H1 (cell line): ENCODE measurements at regions not wholly inside any gene's neighbourhood (a gene's known extent, or its start where the extent isn't known, plus 50 kb on each side); places are given as distances from the start of the nearest gene placed in this dataset.

ENCODE experiments used
- CTCF ChIA-PET: fragments of 300-600 bp; sonication (Branson Sonifier 250); formaldehyde crosslinking; loops from one replicate; lab custom pipeline; 2021; ENCODE audit not compliant: partially characterized antibody; lab: Charles Lee
- POLR2A ChIA-PET: fragments of 300-600 bp; sonication (Branson Sonifier 250); formaldehyde crosslinking; loops from one replicate; lab custom pipeline; 2021; ENCODE audit warnings: inconsistent platforms; ENCODE audit not compliant: partially characterized antibody; lab: Charles Lee
- DNase-seq, 2 experiments: peaks; one replicate each; pipeline versions ENCODE4 v3.0.0 to v3.0.0-alpha.2; 2010 to 2022; ENCODE audit warnings: low spot score in 2 of 2, low read depth in 1 of 2, mixed read lengths in 1 of 2
- FAIRE-seq: peaks from 2 replicates; lab custom pipeline; 2011; peaks lifted over from hg19 to GRCh38; lab: Jason Lieb, UNC
- H2AFZ ChIP-seq: 2 replicates; pipeline ENCODE4 v1.8.1; 2012; ENCODE audit warnings: low read length, inconsistent platforms
- H2AK5ac ChIP-seq: 2 replicates; pipeline ENCODE4 v1.6.1; 2013; ENCODE audit warnings: low read depth, low read length
- H2BK120ac ChIP-seq: replicated peaks from 2 replicates; pipeline ENCODE3; 2013; ENCODE audit warnings: low read depth, low read length, inconsistent platforms
- H2BK12ac ChIP-seq: 2 replicates; pipeline ENCODE4 v1.6.1; 2013; ENCODE audit warnings: low read depth, low read length
- H2BK15ac ChIP-seq: 2 replicates; pipeline ENCODE4 v1.6.1; 2013; ENCODE audit warnings: low read length
- H2BK20ac ChIP-seq: 2 replicates; pipeline ENCODE4 v1.6.1; 2013; ENCODE audit warnings: low read length
- H2BK5ac ChIP-seq: 2 replicates; pipeline ENCODE4 v1.6.1; 2013; ENCODE audit warnings: low read depth, low read length
- H3K14ac ChIP-seq: 2 replicates; pipeline ENCODE4 v1.6.1; 2013; ENCODE audit warnings: inconsistent platforms; ENCODE audit not compliant: insufficient read length
- H3K18ac ChIP-seq: 2 replicates; pipeline ENCODE4 v1.6.1; 2013; ENCODE audit warnings: low read length; ENCODE audit errors: extremely low read depth
- H3K23ac ChIP-seq: 2 replicates; pipeline ENCODE4 v1.6.1; 2013; ENCODE audit warnings: inconsistent platforms; ENCODE audit not compliant: insufficient read length
- H3K23me2 ChIP-seq: 2 replicates; pipeline ENCODE4 v1.6.1; 2013; ENCODE audit warnings: low read depth, low read length
- H3K27ac ChIP-seq: 2 replicates; pipeline ENCODE4 v1.6.1; 2011; ENCODE audit warnings: low read depth, low read length, inconsistent platforms
- H3K27me3 ChIP-seq, 4 experiments: replicated peaks in 1 of 4; 1 replicate in 1 of 4; 2 replicates in 3 of 4; pipeline versions ENCODE4 v1.6.1 to v1.8.1; 2011 to 2013; ENCODE audit warnings: low read length in 3 of 4, mild to moderate bottlenecking in 3 of 4, inconsistent platforms in 2 of 4, mixed read lengths in 2 of 4, moderate library complexity in 1 of 4; ENCODE audit not compliant: control insufficient read depth in 3 of 4, insufficient read depth in 3 of 4; ENCODE audit errors: extremely low read depth in 1 of 4
- H3K36me3 ChIP-seq, 4 experiments: 2 replicates each; pipeline versions ENCODE4 v1.6.1 to v1.8.1; 2011 to 2013; ENCODE audit warnings: mild to moderate bottlenecking in 4 of 4, low read length in 3 of 4, moderate library complexity in 2 of 4, control low read depth in 1 of 4, inconsistent platforms in 1 of 4; ENCODE audit not compliant: insufficient read depth in 4 of 4, control insufficient read depth in 2 of 4
- H3K4ac ChIP-seq: replicated peaks from 2 replicates; pipeline ENCODE3; 2013; ENCODE audit warnings: low read length, low read depth, mixed read lengths, inconsistent platforms; ENCODE audit not compliant: insufficient read length
- H3K4me1 ChIP-seq, 4 experiments: replicated peaks in 1 of 4; 1 replicate in 1 of 4; 2 replicates in 3 of 4; pipeline versions ENCODE4 v1.6.1 to v1.8.1; 2011 to 2013; ENCODE audit warnings: low read length in 3 of 4, inconsistent platforms in 2 of 4, mixed read lengths in 1 of 4; ENCODE audit not compliant: insufficient read depth in 4 of 4, control insufficient read depth in 3 of 4
- H3K4me2 ChIP-seq, 2 experiments: 2 replicates each; pipeline versions ENCODE4 v1.6.1 to v1.8.1; 2011 to 2013; ENCODE audit warnings: low read depth in 2 of 2, low read length in 2 of 2, control low read depth in 1 of 2, inconsistent platforms in 1 of 2, mild to moderate bottlenecking in 1 of 2; ENCODE audit not compliant: insufficient read depth in 1 of 2
- H3K4me3 ChIP-seq, 4 experiments: fragments of 200-600, 300-600 bp in 1 of 4; sonication (generic), shearing (Covaris generic), sonication (Bioruptor Twin) in 1 of 4; 2 replicates each; pipeline versions ENCODE4 v1.5.1 to v1.8.1; 2011 to 2016; ENCODE audit warnings: low read length in 4 of 4, low read depth in 3 of 4, control low read depth in 2 of 4, inconsistent platforms in 2 of 4, mild to moderate bottlenecking in 2 of 4, mixed read lengths in 1 of 4, moderate library complexity in 1 of 4; ENCODE audit not compliant: insufficient read depth in 2 of 4; ENCODE audit errors: extremely low read depth in 1 of 4
- H3K56ac ChIP-seq: replicated peaks from 2 replicates; pipeline ENCODE3; 2013; ENCODE audit warnings: low read depth, mild to moderate bottlenecking, mixed read lengths, low read length, inconsistent platforms; ENCODE audit not compliant: insufficient read length
- H3K79me1 ChIP-seq: 2 replicates; pipeline ENCODE4 v1.6.1; 2013; ENCODE audit warnings: low read depth, low read length, control low read depth
- H3K79me2 ChIP-seq, 2 experiments: 2 replicates each; pipeline versions ENCODE4 v1.6.1 to v1.8.1; 2012 to 2013; ENCODE audit warnings: low read length in 2 of 2, mild to moderate bottlenecking in 2 of 2, inconsistent platforms in 1 of 2; ENCODE audit not compliant: insufficient read depth in 2 of 2, control insufficient read depth in 1 of 2
- H3K9ac ChIP-seq, 4 experiments: replicated peaks in 1 of 4; 1 replicate in 1 of 4; 2 replicates in 3 of 4; pipeline versions ENCODE4 v1.6.1 to v1.8.1; 2011 to 2013; ENCODE audit warnings: low read depth in 3 of 4, low read length in 3 of 4, control low read depth in 2 of 4, mild to moderate bottlenecking in 2 of 4, moderate library complexity in 2 of 4, inconsistent platforms in 1 of 4; ENCODE audit errors: extremely low read depth in 1 of 4
- H3K9me3 ChIP-seq, 2 experiments: 2 replicates each; pipeline versions ENCODE4 v1.6.1 to v1.8.1; 2012 to 2013; ENCODE audit warnings: mild to moderate bottlenecking in 2 of 2, moderate library complexity in 2 of 2, control low read depth in 1 of 2, inconsistent platforms in 1 of 2, low read depth in 1 of 2, low read length in 1 of 2, mixed read lengths in 1 of 2; ENCODE audit not compliant: insufficient read depth in 2 of 2
- H4K20me1 ChIP-seq, 2 experiments: replicated peaks in 1 of 2; 2 replicates each; pipeline versions ENCODE3 to v1.8.1; 2011 to 2013; ENCODE audit warnings: inconsistent platforms in 2 of 2, low read length in 2 of 2, mild to moderate bottlenecking in 1 of 2; ENCODE audit not compliant: insufficient read depth in 2 of 2, control insufficient read depth in 1 of 2
- H4K5ac ChIP-seq: 2 replicates; pipeline ENCODE4 v1.6.1; 2013; ENCODE audit warnings: low read length, low read depth, mixed read lengths, inconsistent platforms; ENCODE audit not compliant: insufficient read length
- H4K8ac ChIP-seq: 2 replicates; pipeline ENCODE4 v1.8.0; 2013; ENCODE audit warnings: mild to moderate bottlenecking, moderate library complexity, low read length, inconsistent platforms; ENCODE audit not compliant: insufficient read depth; ENCODE audit errors: extremely low read depth
- H4K91ac ChIP-seq: replicated peaks from 2 replicates; pipeline ENCODE3; 2013; ENCODE audit warnings: low read length, mixed read lengths, inconsistent platforms; ENCODE audit not compliant: insufficient read length
- CEBPB ChIP-seq: IDR thresholded peaks from 2 replicates; pipeline ENCODE4 v1.6.1; 2012; ENCODE audit warnings: low read depth, low read length
- CHD1 ChIP-seq: IDR thresholded peaks from 2 replicates; pipeline ENCODE4 v1.6.1; 2012; ENCODE audit warnings: low read depth, low read length, improper control_type of control experiment
- E2F6 ChIP-seq: IDR thresholded peaks from 2 replicates; pipeline ENCODE4 v1.6.1; 2012; ENCODE audit warnings: inconsistent platforms
- EP300 ChIP-seq, 2 experiments: IDR thresholded peaks; 1 replicate in 1 of 2; 2 replicates in 1 of 2; pipeline ENCODE4 v1.6.1; 2011 to 2012; ENCODE audit warnings: low read depth in 2 of 2, low read length in 2 of 2, mild to moderate bottlenecking in 2 of 2, borderline replicate concordance in 1 of 2, inconsistent platforms in 1 of 2, moderate library complexity in 1 of 2
- EZH2 ChIP-seq: fragments of 200-600 bp; sonication (generic); IDR thresholded peaks from 2 replicates; pipeline ENCODE4 v1.7.1; 2012; ENCODE audit warnings: low read depth, mild to moderate bottlenecking, moderate library complexity, low read length, inconsistent platforms; ENCODE audit not compliant: severe bottlenecking
- JUND ChIP-seq: IDR thresholded peaks from 2 replicates; pipeline ENCODE4 v1.6.1; 2011; ENCODE audit warnings: mild to moderate bottlenecking, improper control_type of control experiment, low read length
- NRF1 ChIP-seq: IDR thresholded peaks from 2 replicates; pipeline ENCODE4 v1.6.1; 2011; ENCODE audit warnings: mild to moderate bottlenecking, low read depth, low read length, improper control_type of control experiment
- RXRA ChIP-seq: IDR thresholded peaks from 2 replicates; pipeline ENCODE4 v1.6.1; 2011; ENCODE audit warnings: low read depth, mild to moderate bottlenecking, low read length, moderate library complexity; ENCODE audit not compliant: insufficient read depth
- SAP30 ChIP-seq: fragments of 300-600 bp; sonication (generic); IDR thresholded peaks from 2 replicates; pipeline ENCODE4 v1.7.1; 2012; ENCODE audit warnings: low read length, moderate library complexity, mild to moderate bottlenecking, inconsistent platforms; ENCODE audit not compliant: insufficient read depth, insufficient replicate concordance
- TEAD4 ChIP-seq: IDR thresholded peaks from 2 replicates; pipeline ENCODE4 v1.6.1; 2012; ENCODE audit warnings: low read depth, low read length, inconsistent platforms, mixed read lengths
- WGBS, 2 experiments: shearing (Covaris generic) in 1 of 2; methylation state at CpG; one replicate each; pipeline versions ENCODE4 v1.1.6 to v1.1.7; 2013 to 2015; ENCODE audit warnings: low lambda C conversion rate in 2 of 2, mixed read lengths in 2 of 2, inconsistent platforms in 1 of 2, low coverage in 1 of 2, missing lambda C conversion rate in 1 of 2; ENCODE audit not compliant: insufficient replicate concordance in 2 of 2, insufficient coverage in 1 of 2, insufficient read length in 1 of 2; ENCODE audit errors: extremely low coverage in 1 of 2, missing lambda C conversion rate in 1 of 2; 5-methylcytosine and 5-hydroxymethylcytosine counted together

GRCh38 chr4:130559268-130559667 lies 1463.3 kb downstream of the C4orf33 start:
- Histone ChIP-seq H3K4me1 (peaks cover 0 to 7% (median 0%) of the 10 kb centered on the region in 4 experiments; a peak in 3 of 7 replicates), H2BK120ac (no peak overlapping the region), H3K4me2 (no peak overlapping the region), H4K5ac (no peak overlapping the region), H2AFZ (no peak overlapping the region), H3K27ac (no peak overlapping the region), H3K18ac (no peak overlapping the region), H3K9ac (no peak overlapping the region), H2BK5ac (no peak overlapping the region), H3K4me3 (no peak overlapping the region), H3K23ac (no peak overlapping the region), H3K79me1 (no peaks in the 10 kb centered on the region), H3K79me2 (no peaks in the 10 kb centered on the region), H4K20me1 (no peaks in the 10 kb centered on the region), H4K8ac (no peak overlapping the region), H2BK12ac (no peak overlapping the region), H3K27me3 (no peaks in the 10 kb centered on the region), H3K9me3 (peaks cover 0 to 3% of the 10 kb centered on the region in 2 experiments; a peak in 1 of 4 replicates), H3K36me3 (no peaks in the 10 kb centered on the region), H3K4ac (no peak overlapping the region), H3K56ac (no peak overlapping the region), H3K23me2 (no peaks in the 10 kb centered on the region), H2AK5ac (no peak overlapping the region), H2BK20ac (no peak overlapping the region), H4K91ac (no peak overlapping the region), H3K14ac (no peak overlapping the region), H2BK15ac (no peak overlapping the region)
- 66% methylated on average over 2 of the region's 2 CpGs; no CpG with 5 or more reads in 1 of the 2 experiments for WGBS, 2 experiments
- FAIRE-seq: no peak
- ChIA-PET CTCF (interaction anchor here (1.0 kb wide), 1 partner anchor 8 kb away, joined by 4 read pairs; no protein-coding TSS in a partner anchor), POLR2A (no interaction called here)
- no peak for DNase-seq
- TF ChIP-seq CEBPB: no peak
- TF ChIP-seq EP300 (IDR thresholded peaks at IDR 0.05; ENCODE audit: borderline replicate concordance in 1 of 2, low read depth in 2 of 2, low read length in 2 of 2): no peak
- no peak for TF ChIP-seq CHD1
- no peak for TF ChIP-seq TEAD4
- no peak for TF ChIP-seq RXRA
- no peak for TF ChIP-seq SAP30
- no peak for TF ChIP-seq EZH2
- no peak for TF ChIP-seq E2F6
- no peak for TF ChIP-seq JUND
- TF ChIP-seq NRF1: no peak
